ENCODE measurements at regions not wholly inside any gene's neighbourhood (a gene's known extent, or its start where the extent isn't known, plus 50 kb on each side); places are given as distances from the start of the nearest gene placed in this dataset.

DNA sequence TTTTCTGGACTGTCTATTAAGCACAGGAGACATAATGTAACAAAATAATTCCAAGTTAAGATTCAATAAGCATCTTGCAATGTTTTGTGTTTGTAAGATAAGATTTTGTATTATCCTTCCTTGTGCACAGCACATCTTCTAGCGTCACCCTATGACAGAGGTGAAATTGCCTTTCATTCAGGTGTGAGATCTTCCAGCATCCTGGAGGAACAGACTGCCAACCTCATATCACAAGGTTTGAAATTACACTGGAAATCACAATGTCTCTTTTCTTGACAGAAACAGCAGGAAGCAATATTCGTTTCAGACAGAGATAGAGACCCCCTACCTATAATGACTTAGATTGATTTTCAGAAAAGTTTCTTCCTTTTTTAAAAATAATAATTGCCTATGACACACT lies 668.6 kb downstream of the GABRG1 start:
- TF ChIP-seq, protein P1, sequence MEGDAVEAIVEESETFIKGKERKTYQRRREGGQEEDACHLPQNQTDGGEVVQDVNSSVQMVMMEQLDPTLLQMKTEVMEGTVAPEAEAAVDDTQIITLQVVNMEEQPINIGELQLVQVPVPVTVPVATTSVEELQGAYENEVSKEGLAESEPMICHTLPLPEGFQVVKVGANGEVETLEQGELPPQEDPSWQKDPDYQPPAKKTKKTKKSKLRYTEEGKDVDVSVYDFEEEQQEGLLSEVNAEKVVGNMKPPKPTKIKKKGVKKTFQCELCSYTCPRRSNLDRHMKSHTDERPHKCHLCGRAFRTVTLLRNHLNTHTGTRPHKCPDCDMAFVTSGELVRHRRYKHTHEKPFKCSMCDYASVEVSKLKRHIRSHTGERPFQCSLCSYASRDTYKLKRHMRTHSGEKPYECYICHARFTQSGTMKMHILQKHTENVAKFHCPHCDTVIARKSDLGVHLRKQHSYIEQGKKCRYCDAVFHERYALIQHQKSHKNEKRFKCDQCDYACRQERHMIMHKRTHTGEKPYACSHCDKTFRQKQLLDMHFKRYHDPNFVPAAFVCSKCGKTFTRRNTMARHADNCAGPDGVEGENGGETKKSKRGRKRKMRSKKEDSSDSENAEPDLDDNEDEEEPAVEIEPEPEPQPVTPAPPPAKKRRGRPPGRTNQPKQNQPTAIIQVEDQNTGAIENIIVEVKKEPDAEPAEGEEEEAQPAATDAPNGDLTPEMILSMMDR (IDR thresholded peaks at IDR 0.05) = no peak
- no peak for TF ChIP-seq POLR2A (IDR thresholded peaks at IDR 0.05)

Measured in right lobe of liver (tissue), 4 donors.